NCI-H146 (cell line): ENCODE measurements at regions not wholly inside any gene's neighbourhood (a gene's known extent, or its start where the extent isn't known, plus 50 kb on each side); places are given as distances from the start of the nearest gene placed in this dataset.
"Not testable (repeated sequence)": the region's sequence is repeated elsewhere in the genome, so short reads cannot be mapped to it uniquely, and the experiment has no call there.

Experiments used
- DNase-seq: peaks from one replicate; lab custom pipeline; 2025; lab: John Stamatoyannopoulos, UW

DNA sequence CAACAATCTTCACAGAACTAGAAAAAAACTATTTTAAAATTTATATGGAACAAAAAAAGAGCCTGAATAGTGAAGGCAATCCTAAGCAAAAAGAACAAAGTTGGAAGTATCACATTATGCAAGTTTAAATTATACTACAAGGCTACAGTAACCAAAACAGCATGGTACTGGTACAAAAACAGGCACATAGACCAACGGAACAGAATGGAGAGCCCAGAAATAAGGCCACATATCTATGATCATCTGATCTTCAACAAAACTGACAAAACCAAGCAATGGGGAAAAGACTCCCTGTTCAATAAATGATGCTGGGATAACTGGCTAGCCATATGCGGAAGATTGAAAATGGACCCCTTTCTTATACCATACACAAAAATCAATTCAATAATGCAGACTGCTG lies 74.4 kb upstream of the RTN4 start:
- DNase-seq: not testable (repeated sequence)

DNA sequence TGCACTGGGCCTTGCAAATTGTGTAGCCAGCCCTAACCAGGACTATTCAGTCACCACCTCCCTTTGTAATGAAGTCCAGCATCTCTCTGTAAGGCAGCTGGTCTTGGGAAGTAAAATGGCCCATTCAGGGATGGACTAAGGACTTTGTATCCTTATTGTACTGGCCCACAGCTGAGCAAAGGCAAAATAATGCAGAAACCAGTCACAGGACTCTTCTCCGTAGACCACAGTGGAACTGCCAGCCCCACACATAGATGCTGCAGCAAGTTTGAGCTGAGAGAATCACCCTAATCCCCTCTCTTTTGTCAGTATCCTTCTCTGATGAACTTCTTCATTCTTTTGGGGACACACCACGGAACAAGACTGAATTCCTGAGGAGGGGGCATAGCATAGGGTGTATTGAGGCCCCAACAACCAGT lies 73.6 kb upstream of the RTN4 start:
- DNase-seq: no peak

DNA sequence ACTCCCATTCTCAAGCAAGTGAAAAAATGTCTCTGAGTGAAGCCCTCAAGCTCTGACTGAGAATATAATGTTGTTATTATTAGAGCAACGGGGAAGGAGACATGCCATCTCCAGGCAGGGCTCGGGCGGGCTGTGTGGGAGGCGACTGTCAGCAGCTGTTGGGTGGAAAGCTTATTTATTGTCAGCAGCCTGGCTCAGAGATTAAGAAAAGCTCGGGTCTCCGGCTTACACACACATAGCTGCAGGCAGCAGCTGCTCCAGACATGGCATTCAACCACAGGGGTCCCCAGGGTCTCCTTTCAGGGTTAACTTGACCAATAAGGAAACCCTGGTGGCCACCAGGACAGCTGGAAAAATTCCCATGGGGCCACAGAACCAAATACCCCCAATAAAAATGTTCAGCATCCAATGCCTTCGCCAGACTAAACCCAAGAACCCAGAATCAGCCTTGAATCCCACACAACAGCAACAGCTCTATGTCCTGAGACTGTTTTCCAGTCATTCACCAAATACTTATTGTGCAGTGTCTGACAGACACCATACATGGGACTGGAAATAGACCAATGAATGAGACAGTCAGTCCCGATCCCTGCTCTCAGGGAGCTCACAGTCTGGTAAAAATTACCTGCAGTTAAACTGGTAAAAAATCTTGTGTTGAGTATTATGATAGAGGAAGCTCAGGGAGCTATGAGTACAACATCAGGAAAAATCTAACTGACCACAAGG lies 70.5 kb upstream of the RTN4 start:
- DNase-seq: peak; percentile 34

DNA sequence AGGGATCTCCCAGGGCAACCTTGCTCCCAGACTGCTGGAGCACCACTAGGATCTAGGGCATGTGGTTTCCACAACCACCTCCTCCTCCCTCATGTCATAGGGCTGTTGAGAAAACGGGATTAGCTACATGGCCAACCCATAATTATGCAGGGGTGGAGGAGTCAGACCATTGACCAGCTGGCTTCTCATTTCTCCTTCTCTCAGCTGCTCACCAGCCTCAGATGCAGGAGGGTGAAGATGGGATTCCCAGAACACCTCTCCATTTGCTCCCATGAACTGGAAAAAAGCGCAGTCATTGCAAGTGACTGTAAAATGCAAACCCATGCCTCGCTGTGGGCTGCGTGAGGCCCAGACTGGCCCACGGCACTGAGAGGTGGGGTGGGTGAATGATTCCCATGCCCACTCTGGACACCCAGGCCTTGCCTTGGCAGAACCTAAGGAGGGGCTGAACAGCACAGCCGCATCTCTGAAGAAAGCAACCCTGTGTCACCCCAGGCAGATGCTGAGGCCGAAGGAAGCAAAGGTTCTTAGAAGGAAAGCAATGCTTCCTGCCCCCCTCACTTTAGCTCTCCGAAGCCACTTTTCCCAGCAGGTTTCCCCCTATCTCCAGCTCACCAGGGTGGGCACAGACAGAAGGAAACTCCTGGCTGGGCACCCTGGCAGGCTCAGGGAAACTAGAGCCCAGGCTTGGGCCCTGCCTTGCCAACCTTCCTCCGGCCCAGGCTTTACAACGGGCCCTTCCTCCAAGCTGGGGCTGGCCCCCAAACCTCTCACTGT lies 69.6 kb upstream of the RTN4 start:
- peak; percentile 50 for DNase-seq

DNA sequence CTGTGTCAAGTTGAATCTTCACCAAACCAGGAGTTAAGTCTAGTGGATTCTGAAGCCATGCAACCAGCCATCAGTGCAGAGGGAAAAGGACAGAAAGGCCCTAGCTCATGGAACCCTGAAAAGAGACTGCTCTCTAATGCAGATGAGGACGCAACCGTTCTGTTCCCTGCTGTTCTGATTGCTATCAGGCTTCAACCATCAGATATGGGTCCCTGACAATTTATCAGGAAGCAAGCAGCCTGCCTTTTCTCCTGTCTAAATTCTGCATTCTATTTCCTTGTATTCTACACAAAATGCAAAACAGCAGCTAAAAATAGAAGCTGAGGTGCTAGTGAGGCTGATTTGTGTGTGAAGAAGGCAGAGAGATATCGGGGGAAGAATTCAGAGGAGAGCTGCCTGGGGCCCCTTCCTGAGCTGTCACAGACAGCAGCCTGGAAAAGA lies 68.4 kb upstream of the RTN4 start:
- no peak for DNase-seq

DNA sequence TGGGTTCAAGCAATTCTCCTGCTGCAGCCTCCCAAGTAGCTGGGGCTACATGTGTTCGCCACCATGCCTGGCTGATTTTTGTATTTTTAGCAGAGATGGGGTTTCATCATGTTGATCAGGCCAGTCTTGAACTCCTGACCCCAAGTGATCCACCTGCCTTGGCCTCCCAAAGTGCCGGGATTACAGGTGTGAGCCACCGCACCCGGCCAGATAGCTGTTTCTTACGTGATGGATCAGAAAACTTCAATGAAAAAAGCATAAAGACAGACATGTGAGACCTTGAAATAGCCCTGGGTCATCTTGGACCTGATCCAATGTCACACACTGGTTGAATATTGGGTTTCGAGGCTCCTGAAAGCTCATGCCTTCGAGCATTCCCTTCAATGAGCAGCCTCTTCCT lies 66.7 kb upstream of the RTN4 start:
- DNase-seq: no peak

DNA sequence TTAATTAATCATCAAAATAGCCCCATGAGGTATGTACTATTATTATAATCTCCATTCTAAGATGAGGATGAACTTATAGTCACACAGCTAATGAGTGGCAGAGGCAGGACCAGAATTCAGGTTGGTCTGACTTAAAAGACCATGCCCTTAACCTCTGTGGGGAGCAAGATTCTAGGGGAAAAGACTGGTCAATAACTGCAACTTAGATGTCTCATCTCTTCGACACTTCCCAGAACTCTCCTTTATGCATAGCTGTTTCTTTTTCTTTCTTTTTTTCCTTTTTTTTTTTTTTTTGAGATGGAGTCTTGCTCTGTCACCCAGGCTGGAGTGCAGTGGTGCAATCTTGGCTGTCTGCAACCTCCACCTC lies 66.3 kb upstream of the RTN4 start:
- DNase-seq: no peak

DNA sequence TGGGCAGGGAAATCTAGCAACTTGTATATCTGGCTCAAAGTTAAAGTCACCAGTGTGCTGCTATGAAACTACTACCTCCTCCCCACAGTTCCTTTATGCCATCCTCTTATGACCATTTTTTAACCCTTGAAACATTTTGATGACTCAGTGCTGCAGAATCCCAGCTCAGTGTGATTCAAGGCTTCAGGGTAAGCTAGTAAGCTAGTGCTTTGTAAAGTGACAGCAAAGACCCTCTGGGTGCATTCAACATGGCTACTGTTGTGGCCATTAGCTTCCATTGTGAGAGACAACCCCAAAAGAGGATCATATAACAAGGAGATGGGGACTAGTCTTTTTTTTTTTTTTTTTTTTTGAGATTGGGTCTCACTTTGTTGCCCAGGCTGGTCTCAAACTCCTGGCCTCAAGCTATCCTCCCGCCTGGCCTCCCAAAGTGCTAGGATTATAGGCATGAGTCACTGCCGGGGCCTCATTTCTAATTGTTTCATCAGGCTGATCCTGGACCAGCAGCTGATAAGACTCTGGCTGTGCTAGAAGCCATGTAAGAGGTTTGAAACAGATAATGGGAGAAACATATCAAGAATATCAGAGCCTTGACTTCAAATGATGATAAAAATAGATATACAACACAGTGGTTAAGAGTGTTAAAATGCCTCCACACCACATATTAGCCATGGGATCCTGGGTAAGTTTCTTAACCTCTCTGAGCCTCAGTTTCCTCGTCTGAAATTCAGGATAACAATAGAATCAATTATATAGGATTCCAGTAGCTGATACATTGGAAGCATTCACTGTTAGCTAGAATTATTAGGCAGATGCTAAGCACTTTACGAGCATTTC lies 65.7 kb upstream of the RTN4 start:
- no peak for DNase-seq

DNA sequence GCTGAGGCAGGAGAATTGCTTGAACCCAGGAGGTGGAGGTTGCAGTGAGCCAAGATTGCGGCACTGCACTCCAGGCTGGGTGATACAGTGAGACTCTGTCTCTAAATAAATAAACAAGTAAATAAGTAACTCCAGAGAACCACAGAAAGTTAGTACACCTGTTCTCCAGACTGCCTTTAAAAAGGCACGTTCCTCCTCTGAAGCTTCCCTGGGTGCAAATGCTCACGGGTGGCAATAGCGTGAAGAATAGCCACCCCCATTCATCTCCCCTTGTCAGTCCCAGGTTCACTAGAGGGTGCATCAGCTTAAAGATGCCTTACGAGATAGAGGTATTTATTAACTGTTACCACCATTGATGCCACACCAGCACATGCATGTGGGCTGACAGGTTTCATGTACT lies 64.3 kb upstream of the RTN4 start:
- no peak for DNase-seq

DNA sequence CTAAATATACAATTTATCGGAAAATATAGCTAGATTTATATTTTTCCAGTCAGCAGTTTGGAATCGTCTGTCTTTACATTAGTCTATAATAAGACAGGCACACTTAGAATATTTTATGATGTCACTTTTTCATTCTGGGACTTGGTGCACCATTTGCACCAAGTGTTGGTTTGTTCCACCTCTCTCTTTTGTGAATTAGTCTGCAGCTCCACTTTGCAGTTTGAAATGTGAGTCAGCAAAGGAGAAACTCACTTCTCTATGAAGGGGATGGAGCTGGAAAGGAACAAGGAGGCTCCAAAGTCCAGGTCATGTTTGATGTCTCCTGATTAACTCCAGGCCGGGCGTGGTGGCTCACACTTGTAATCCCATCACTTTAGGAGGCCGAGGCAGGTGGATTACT lies 63.8 kb upstream of the RTN4 start:
- no peak for DNase-seq

DNA sequence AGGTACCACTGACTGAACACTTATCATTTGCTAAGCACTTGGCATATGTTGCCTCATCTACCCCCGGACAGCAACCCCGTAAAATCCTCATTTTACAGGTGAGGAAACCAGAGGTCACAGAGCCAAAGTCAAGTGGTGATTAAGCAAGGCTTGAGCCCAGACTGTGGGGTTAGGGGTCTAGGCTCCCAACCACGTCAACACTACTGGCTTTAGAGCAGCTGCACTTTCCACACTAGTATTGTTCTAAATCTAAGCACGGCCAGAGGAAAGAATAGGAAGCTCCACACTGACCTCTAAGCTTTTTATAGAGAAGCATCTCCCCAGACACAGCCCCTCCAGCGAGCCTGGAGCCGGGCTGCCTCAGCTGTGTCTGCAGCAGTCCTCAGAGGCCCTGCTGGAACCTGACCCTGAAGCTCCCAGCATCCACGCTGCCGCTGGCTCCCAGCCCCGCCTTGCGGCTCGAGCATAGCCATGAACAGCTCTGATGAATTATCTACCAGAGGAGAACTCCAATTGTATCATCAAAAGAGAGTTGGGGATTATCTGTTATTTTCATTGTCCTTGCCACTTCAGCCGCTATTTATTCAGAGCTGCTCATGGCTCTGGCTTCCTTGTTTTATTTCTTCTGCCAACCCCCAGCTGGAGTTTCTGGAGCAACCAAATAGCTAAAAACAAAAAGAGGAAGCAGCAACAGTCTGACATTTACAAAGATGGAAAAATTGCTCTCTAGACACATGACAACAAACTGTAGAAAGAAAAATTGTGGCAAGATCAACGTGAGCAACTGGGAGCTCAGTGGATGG lies 62.2 kb upstream of the RTN4 start:
- DNase-seq: peak; percentile 40

DNA sequence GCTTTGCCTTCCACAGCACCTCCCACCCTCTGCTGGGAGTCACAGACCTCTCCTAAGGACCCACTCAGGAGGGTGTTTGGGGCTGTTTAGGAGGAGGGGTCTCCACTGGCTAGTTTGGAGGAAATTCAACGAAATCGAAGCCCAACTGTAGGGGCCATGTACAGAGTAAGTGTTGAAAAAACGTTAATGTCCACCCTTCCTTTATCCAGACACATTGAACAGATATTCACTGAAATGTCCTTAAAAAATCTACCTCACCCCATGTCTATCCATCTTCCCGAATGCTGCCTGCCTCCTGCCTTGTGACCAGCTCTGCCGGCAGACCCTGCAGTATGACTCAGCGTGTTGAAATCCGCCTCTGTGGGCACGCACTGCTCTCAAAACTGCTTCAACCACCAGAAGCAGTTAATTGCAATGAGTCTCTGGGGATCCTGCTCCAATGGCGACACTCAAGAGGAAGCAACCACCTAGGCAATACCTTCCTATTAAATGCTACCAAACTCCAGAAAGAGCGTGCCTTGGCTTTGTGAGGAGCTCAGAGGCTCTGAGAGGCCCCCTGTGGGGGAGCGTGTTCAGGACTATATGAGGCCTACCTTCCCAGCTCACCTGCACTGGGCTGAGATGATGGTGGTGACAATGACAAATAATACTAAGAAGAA lies 61.4 kb upstream of the RTN4 start:
- no peak for DNase-seq

DNA sequence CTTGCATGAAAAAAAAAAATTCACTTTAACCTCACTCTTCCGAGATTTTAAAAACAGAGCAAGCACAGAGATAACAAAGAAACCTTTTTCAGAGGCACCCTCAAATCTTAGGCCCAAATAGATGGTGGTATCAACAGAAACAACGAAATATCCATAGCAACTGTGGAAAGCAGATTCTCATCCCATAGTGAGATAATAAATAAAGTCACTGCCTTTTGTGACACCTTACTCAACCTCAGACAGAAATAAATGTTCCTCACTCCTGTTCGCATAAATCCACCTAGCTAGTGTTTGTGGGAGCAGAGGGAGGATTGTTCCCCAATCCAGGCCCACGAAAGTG lies 60.9 kb upstream of the RTN4 start:
- DNase-seq: no peak

DNA sequence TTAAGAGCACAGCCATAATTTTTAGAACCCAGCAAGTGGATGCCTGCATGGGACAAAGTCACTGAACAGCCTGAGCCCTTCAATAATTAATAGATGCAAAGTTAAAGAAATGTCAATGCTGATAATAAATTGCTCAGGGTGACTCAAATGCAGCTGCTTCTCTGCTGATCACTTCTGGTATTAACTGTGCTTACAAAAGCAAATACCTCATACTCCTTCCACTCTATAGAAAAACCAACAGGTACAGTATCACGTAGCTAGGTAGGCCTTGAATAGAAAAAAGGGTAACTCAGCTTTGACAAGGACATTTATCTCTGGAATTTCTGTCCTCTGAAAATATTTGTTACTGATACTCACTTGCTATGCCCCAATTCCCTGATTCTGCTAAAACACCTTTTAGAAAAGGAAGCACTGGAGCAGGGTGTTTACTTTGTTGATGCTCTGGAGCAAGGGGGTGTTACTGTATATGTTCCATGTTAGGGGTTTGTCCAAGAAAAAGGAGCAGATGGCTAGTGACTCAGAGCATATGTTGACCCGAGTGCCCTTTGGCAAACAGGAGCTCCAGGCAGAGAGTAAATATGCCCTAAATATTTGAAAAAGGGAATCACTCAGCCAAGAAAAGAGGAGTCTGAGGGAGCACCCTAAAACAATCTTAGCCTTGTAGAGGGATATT lies 59.1 kb upstream of the RTN4 start:
- peak; percentile 87 for DNase-seq

DNA sequence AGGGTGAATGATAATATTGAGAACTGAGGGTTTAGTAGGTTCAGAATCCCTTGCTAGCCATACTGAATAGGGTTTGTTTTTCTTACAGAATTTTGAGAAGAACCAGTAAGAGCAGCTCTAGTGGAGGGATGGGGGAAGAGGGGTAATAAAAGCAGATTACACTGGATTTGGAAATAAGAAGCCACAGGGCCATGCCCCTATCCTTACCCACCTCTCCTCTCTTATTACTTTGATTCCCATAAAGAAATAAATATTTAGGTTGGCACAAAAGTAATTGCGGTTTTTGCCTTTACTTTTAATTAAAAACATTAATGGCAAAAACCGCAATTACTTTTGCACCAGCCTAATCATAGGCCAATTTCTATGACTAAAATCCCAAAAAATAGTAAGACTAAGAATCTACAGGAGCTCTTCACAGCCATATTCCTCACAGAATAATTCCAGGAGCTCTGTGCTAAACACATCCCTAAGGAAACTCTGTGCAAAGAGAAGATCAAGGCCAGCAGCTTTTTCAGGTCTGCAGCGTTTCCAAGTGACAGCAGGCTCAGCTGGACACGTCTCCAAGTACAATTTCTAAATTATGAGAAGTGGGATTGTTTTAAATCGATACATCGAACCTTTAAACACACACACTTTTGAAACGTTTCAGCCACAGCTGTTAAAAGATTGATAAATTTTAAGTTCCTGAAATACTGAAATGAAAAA lies 58.4 kb upstream of the RTN4 start:
- peak; percentile 34 for DNase-seq

DNA sequence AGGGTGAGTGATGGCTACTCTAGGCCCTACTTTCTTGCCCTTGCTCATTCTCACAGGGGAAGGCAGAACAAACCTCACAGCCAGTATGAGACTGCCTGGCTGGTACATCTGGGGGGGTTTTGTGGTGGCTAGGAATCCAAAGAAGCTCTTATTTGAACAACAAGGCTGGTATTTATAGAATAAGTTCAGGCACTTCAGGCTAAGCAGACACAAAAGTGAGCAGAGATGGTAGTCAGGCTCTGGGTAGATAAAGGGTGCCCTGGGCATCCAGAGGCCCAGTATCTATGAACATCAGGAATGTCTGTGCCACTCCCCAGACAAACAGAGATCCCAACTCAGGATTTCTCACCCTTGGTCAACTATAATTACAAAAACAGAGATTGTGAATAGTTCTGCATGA lies 57.2 kb upstream of the RTN4 start:
- no peak for DNase-seq

DNA sequence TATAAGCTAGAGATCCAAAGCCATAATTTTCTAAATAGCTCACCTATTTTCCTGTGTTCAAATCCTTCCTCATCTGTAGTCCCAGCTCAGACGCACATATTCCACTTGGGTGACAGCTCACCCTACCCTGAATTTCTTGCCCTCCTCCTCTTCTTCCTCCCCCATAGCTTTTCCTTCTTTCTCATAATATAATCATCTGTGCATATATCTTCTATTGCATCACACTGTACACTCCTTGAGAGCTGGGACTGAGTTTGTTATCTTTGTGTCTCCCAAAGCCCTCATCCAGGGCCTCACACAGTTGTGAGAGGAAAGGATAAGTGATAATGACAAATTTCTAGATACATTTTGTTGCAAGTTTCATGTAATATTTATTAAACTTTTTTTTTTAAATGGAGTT lies 55.9 kb upstream of the RTN4 start:
- DNase-seq: no peak

DNA sequence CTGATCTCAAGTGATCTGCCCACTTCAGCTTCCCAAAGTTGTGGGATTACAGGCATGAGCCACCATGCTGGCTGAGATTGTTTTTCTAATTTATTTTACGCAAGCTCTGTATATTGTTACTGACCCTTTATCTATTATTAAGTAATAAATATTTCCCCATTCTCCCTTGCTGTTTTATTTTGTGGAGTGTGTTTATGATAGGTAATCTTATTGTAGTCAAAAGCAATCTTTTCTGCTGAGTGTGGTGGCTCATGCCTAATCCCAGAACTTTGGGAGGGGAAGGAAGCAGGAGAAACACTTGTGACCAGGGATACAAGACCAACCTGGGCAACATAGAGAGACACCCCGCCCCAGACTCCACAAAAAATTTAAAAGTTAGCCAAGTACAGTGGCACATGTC lies 55.2 kb upstream of the RTN4 start:
- no peak for DNase-seq

DNA sequence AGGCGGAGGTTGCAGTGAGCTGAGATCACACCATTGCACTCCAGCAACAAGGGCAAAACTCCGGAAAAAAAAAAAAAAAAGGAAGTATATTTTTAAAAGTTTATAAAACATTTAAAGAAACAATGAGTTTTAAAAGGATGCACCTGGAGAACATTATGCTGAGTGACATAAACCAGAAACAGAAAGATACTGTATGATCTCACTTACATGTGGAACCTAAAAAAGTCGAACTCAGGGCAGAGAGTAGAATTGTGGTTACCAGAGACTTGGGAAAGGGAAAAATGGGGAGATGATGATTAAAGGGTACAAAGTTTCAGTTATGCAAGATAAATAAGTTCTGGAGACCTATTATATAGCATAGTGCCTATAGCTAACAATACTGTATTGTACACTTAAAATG lies 52.8 kb upstream of the RTN4 start:
- no peak for DNase-seq

DNA sequence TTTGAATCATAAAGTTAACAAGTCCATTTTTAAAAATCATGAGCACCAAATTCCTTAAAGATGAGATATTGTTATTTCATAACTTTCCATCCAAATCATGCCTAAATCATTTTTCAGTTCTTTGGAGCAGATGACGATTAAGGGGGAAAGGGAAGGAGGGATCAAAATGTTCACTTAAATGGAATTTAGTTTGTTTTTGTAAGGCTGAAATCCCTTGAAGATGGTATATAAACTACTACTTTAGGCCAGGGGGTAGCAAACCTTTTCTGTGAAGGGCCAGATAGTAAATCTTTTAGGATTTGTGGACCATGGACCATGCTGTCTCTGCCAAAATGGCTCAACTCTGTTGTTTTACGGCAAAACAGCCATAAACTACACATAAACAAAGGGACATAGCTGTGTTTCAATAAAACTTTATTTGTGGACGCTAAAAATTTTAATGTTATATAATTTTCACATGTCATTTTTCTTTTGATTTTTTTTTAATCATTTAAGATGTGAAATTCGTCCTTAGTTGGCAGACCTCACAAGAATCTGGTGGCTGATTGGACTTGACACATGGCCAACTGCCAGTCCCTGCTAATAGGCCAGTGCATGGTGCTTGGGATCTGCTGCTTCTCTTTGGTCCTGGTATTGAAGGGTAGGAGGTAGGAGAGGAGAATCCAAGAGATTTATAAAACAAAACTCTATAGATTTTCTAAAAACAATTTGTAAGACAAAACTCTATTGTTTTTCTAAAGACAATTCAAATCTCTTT lies 52.0 kb upstream of the RTN4 start:
- no peak for DNase-seq
